Peyer's patch (tissue), 4 donors: ENCODE measurements at regions not wholly inside any gene's neighbourhood (a gene's known extent, or its start where the extent isn't known, plus 50 kb on each side); places are given as distances from the start of the nearest gene placed in this dataset.

Source experiments
- CTCF ChIP-seq, 6 experiments: fragments of 450-650 bp in 4 of 6; fragments of 200-600 bp in 2 of 6; sonication (generic) in 1 of 6; IDR thresholded peaks; one replicate each; pipeline ENCODE4 v1.5.1; 2017 to 2019; ENCODE audit warnings: antibody characterized with exemption in 6 of 6, mild to moderate bottlenecking in 3 of 6, moderate library complexity in 1 of 6
- POLR2A ChIP-seq, 2 donors: fragments of 450-650 bp; IDR thresholded peaks; one replicate each; pipeline ENCODE4 v1.5.1; 2017; ENCODE audit warnings: antibody characterized with exemption in 2 of 2, mild to moderate bottlenecking in 2 of 2, moderate library complexity in 2 of 2

- TF ChIP-seq CTCF (IDR thresholded peaks at IDR 0.05) (no peak), POLR2A (IDR thresholded peaks at IDR 0.05) (no peak)
These were observed 55.2 kb upstream of the CXCR4 start for GRCh38 chr2:136173126-136173525.
